ENCODE measurements at regions not wholly inside any gene's neighbourhood (a gene's known extent, or its start where the extent isn't known, plus 50 kb on each side); places are given as distances from the start of the nearest gene placed in this dataset.
"Not testable (repeated sequence)": the region's sequence is repeated elsewhere in the genome, so short reads cannot be mapped to it uniquely, and the experiment has no call there.

DNA sequence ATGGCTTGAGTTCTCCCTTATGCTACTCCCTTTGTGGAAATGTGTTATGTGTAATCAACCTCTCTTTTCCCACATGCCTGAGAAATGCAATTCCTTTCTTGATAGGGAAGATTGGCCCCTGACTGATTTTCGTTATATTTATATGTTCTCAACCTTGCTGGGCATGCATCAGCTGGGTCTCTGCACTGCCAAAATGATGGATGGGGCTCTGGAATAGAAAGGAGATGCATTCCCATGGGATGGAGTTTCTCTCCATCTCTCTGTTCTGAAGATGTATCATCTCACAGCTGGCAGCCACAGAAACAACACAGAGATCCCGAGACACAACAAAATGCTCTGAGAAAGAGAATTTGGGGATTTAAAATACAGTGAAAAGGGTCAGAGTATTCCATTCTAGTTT, 327.7 kb upstream of the LMCD1 start:
- no peak overlapping the region for H3K9ac ChIP-seq (ENCODE audit: low read depth in 1 of 2, low read length in 2 of 2)
- H3K27me3 ChIP-seq (ENCODE audit: control insufficient read depth in 2 of 2, insufficient read depth in 2 of 2, low read length in 2 of 2): no peaks in the 10 kb centered on the region
- H3K4me1 ChIP-seq (ENCODE audit: control insufficient read depth in 2 of 2, insufficient read depth in 2 of 2, low read length in 2 of 2): no peaks in the 10 kb centered on the region
- H3K36me3 ChIP-seq (ENCODE audit: control insufficient read depth in 2 of 2, insufficient read depth in 2 of 2, low read length in 2 of 2): no peaks in the 10 kb centered on the region
- no peak overlapping the region for H3K4me3 ChIP-seq (ENCODE audit: low read length in 2 of 2)
- H3K9me3 ChIP-seq (ENCODE audit: control insufficient read depth in 2 of 2, low read length in 2 of 2): no peaks in the 10 kb centered on the region
- H3K27ac ChIP-seq (ENCODE audit: low read depth in 2 of 2, low read length in 2 of 2): no peak overlapping the region

DNA sequence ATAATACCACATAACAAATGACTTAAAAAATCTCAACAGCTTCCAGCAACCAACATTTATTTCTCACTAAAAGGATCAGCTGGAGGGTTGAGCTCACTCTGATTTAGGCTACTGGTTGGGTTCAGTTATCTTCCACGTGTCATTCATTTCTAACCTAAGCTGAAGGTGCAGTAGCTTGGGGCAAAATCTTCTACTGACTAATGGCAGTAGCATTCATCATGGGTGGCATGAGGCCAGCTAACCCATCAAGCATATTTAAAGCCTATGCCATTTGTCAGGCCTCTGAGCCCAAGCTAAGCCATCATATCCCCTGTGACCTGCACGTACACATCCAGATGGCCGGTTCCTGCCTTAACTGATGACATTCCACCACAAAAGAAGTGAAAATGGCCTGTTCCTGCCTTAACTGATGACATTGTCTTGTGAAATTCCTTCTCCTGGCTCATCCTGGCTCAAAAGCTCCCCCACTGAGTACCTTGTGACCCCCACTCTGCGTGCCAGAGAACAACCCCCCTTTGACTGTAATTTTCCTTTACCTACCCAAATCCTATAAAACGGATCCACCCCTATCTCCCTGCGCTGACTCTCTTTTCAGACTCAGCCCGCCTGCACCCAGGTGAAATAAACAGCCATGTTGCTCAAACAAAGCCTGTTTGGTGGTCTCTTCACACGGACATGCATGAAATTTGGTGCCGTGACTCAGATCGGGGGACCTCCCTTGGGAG, 324.7 kb upstream of the LMCD1 start:
- not testable (repeated sequence) for H3K36me3 ChIP-seq (ENCODE audit: control insufficient read depth in 2 of 2, insufficient read depth in 2 of 2, low read length in 2 of 2); H3K9ac ChIP-seq (ENCODE audit: low read depth in 1 of 2, low read length in 2 of 2); H3K27ac ChIP-seq (ENCODE audit: low read depth in 2 of 2, low read length in 2 of 2); H3K27me3 ChIP-seq (ENCODE audit: control insufficient read depth in 2 of 2, insufficient read depth in 2 of 2, low read length in 2 of 2); H3K4me3 ChIP-seq (ENCODE audit: low read length in 2 of 2); H3K9me3 ChIP-seq (ENCODE audit: control insufficient read depth in 2 of 2, low read length in 2 of 2); H3K4me1 ChIP-seq (ENCODE audit: control insufficient read depth in 2 of 2, insufficient read depth in 2 of 2, low read length in 2 of 2)

DNA sequence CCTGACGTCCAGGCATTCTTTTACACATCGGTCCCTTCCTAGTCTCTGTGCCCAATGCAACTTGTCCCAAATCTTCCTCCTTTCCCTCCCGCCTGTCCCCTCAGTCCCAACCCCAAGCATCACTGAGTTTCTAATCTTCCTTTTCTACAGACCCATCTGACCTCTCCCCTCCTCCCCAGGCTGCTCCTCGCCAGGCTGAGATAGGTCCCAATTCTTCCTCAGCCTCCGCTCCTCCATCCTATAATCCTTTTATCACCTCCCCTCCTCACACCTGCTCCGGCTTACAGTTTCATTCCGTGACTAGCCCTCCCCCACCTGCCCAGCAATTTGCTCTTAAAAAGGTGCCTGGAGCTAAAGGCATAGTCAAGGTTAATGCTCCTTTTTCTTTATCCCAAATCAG, 323.1 kb upstream of the LMCD1 start:
- H3K4me3 ChIP-seq (ENCODE audit: low read length in 2 of 2); H3K4me1 ChIP-seq (ENCODE audit: control insufficient read depth in 2 of 2, insufficient read depth in 2 of 2, low read length in 2 of 2); H3K9me3 ChIP-seq (ENCODE audit: control insufficient read depth in 2 of 2, low read length in 2 of 2); H3K36me3 ChIP-seq (ENCODE audit: control insufficient read depth in 2 of 2, insufficient read depth in 2 of 2, low read length in 2 of 2); H3K27me3 ChIP-seq (ENCODE audit: control insufficient read depth in 2 of 2, insufficient read depth in 2 of 2, low read length in 2 of 2); H3K27ac ChIP-seq (ENCODE audit: low read depth in 2 of 2, low read length in 2 of 2); H3K9ac ChIP-seq (ENCODE audit: low read depth in 1 of 2, low read length in 2 of 2): not testable (repeated sequence)

DNA sequence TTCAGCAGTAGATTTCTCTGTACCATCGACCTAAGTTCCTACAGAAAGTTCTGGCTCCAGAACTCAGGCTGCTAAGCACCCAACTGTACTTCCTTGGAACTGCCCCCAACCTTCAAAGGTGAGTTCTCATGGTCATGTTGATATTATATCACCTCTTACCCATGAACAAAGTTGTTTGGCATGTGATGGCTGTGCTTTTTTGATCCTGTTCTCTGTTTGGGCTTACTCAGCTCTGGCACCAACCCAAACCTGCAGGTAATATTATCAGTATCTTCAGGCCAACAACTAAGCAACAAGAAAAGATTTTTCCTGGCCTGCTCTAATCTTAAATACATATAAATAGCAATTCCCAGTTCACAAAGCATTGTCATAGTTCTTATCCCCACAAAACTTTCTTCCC, 318.7 kb upstream of the LMCD1 start:
- Histone ChIP-seq H3K4me3 (ENCODE audit: low read length in 2 of 2) (no peak overlapping the region), H3K9ac (ENCODE audit: low read depth in 1 of 2, low read length in 2 of 2) (no peak overlapping the region), H3K4me1 (ENCODE audit: control insufficient read depth in 2 of 2, insufficient read depth in 2 of 2, low read length in 2 of 2) (no peaks in the 10 kb centered on the region)

DNA sequence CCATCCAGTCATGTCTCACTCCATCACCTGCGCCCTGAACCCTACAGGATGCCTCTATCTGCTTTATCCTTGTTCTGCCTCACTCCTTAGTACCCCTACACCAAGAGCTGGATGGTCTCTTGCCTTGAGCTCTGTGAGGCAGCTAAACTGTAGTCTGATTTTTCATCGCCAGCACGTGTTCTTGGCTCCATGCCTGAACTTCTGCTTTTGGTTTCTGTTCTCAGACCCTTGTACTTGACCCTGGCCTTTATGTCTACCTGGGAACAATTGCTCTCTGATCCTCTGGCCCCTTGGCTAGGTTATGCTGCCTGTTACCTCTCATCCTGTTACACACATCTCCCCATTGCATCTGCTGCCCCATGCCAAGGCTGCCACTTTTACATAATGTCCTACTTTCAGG, 318.0 kb upstream of the LMCD1 start:
- H3K9me3 ChIP-seq (ENCODE audit: control insufficient read depth in 2 of 2, low read length in 2 of 2): no peaks in the 10 kb centered on the region
- no peak overlapping the region for H3K27ac ChIP-seq (ENCODE audit: low read depth in 2 of 2, low read length in 2 of 2)
- H3K4me3 ChIP-seq (ENCODE audit: low read length in 2 of 2): no peak overlapping the region
- no peaks in the 10 kb centered on the region for H3K4me1 ChIP-seq (ENCODE audit: control insufficient read depth in 2 of 2, insufficient read depth in 2 of 2, low read length in 2 of 2)
- no peak overlapping the region for H3K9ac ChIP-seq (ENCODE audit: low read depth in 1 of 2, low read length in 2 of 2)
- H3K27me3 ChIP-seq (ENCODE audit: control insufficient read depth in 2 of 2, insufficient read depth in 2 of 2, low read length in 2 of 2): no peaks in the 10 kb centered on the region
- no peaks in the 10 kb centered on the region for H3K36me3 ChIP-seq (ENCODE audit: control insufficient read depth in 2 of 2, insufficient read depth in 2 of 2, low read length in 2 of 2)

More for the DNA sequence above, 318.7 kb upstream of the LMCD1 start:
- no peak overlapping the region for H3K27ac ChIP-seq (ENCODE audit: low read depth in 2 of 2, low read length in 2 of 2)
- H3K27me3 ChIP-seq (ENCODE audit: control insufficient read depth in 2 of 2, insufficient read depth in 2 of 2, low read length in 2 of 2): no peaks in the 10 kb centered on the region
- no peaks in the 10 kb centered on the region for H3K9me3 ChIP-seq (ENCODE audit: control insufficient read depth in 2 of 2, low read length in 2 of 2)
- no peaks in the 10 kb centered on the region for H3K36me3 ChIP-seq (ENCODE audit: control insufficient read depth in 2 of 2, insufficient read depth in 2 of 2, low read length in 2 of 2)

DNA sequence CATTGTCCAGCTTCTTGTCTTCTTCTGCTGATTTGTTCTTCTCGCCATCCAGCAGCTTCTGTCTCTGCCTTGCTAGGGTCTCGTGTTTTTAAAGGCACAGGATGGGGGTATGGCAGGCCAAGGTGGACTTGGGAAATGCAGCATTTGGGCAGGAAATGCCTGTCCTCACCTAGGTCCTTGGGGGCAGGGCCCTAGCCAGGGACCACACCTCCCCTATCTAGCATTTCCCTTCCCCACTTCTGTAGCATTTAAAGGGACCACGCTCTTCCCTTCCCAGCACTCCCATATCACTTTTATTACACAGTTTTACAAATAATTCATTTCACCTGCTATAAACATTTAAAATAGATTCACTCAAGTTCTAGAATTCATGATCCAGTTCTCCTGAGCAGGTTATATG, 315.4 kb upstream of the LMCD1 start:
- Histone ChIP-seq H3K4me3 (ENCODE audit: low read length in 2 of 2) (no peak overlapping the region), H3K27me3 (ENCODE audit: control insufficient read depth in 2 of 2, insufficient read depth in 2 of 2, low read length in 2 of 2) (no peaks in the 10 kb centered on the region), H3K4me1 (ENCODE audit: control insufficient read depth in 2 of 2, insufficient read depth in 2 of 2, low read length in 2 of 2) (no peaks in the 10 kb centered on the region), H3K9ac (ENCODE audit: low read depth in 1 of 2, low read length in 2 of 2) (no peak overlapping the region), H3K9me3 (ENCODE audit: control insufficient read depth in 2 of 2, low read length in 2 of 2) (no peaks in the 10 kb centered on the region), H3K27ac (ENCODE audit: low read depth in 2 of 2, low read length in 2 of 2) (no peak overlapping the region), H3K36me3 (ENCODE audit: control insufficient read depth in 2 of 2, insufficient read depth in 2 of 2, low read length in 2 of 2) (no peaks in the 10 kb centered on the region)

DNA sequence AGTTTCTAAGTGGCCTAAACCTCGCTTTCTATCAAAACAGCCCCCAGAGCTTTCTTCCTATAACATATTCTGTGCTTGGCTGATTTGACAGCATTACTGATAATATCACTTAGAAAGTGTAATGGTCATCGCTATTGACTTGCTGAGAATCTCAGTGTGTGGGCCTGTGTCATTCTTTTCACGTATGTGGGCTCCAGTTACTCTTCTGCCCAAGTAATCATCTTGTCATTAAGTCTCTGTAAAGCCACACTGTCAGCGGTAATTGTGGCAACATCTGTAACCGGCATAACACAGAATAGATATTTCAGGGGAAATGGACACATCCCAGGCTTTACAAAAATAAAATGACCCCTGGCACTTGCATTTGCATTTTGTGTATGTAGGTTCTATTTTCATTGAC, 313.6 kb upstream of the LMCD1 start:
- Histone ChIP-seq H3K27ac (ENCODE audit: low read depth in 2 of 2, low read length in 2 of 2) (no peak overlapping the region), H3K9me3 (ENCODE audit: control insufficient read depth in 2 of 2, low read length in 2 of 2) (no peaks in the 10 kb centered on the region), H3K9ac (ENCODE audit: low read depth in 1 of 2, low read length in 2 of 2) (no peak overlapping the region), H3K27me3 (ENCODE audit: control insufficient read depth in 2 of 2, insufficient read depth in 2 of 2, low read length in 2 of 2) (no peaks in the 10 kb centered on the region), H3K36me3 (ENCODE audit: control insufficient read depth in 2 of 2, insufficient read depth in 2 of 2, low read length in 2 of 2) (no peaks in the 10 kb centered on the region), H3K4me1 (ENCODE audit: control insufficient read depth in 2 of 2, insufficient read depth in 2 of 2, low read length in 2 of 2) (no peaks in the 10 kb centered on the region), H3K4me3 (ENCODE audit: low read length in 2 of 2) (no peak overlapping the region)

DNA sequence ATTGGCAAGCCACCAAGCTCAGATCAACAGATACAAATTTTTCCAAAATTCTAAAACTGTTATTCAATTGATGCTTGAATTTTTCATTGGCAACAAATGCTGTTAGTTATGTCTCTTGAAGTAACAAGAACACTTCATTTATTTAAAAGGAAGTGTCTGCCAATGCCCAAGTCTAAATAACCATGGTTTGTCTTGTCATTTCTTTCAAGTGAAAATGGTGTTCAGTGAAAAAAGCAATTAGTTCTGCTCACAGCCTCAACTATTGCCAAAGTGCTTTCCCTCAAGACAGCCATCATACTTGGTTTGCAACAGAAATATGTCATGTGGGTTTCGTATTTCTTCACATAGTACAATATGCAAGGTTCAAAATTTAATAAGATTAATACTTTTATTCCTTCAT, 312.6 kb upstream of the LMCD1 start:
- Histone ChIP-seq H3K9me3 (ENCODE audit: control insufficient read depth in 2 of 2, low read length in 2 of 2) (no peaks in the 10 kb centered on the region), H3K27ac (ENCODE audit: low read depth in 2 of 2, low read length in 2 of 2) (no peak overlapping the region), H3K27me3 (ENCODE audit: control insufficient read depth in 2 of 2, insufficient read depth in 2 of 2, low read length in 2 of 2) (no peaks in the 10 kb centered on the region), H3K36me3 (ENCODE audit: control insufficient read depth in 2 of 2, insufficient read depth in 2 of 2, low read length in 2 of 2) (no peaks in the 10 kb centered on the region), H3K4me3 (ENCODE audit: low read length in 2 of 2) (no peak overlapping the region), H3K9ac (ENCODE audit: low read depth in 1 of 2, low read length in 2 of 2) (no peak overlapping the region), H3K4me1 (ENCODE audit: control insufficient read depth in 2 of 2, insufficient read depth in 2 of 2, low read length in 2 of 2) (no peaks in the 10 kb centered on the region)

DNA sequence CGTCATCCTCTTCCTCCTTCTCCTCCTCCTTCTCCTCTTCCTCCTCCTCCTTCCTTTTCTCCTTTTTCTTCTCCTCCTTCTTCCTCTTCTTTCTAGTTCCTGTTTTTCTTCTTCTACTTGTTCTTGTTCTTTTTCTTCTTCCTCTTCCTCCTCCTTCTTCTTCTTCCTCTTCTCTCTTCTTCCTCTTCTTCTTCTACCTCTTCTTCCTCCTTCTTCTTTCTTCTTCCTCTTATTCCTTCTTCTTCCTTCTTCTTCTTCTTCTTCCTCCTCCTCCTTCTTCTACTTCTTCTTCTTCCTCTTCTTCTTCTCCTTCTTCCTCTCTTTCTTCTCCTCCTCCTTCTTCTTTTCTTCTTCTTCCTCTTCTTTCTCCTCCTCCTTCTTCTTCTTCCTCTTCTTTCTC, 310.2 kb upstream of the LMCD1 start:
- Histone ChIP-seq H3K27ac (ENCODE audit: low read depth in 2 of 2, low read length in 2 of 2) (no peak overlapping the region), H3K36me3 (ENCODE audit: control insufficient read depth in 2 of 2, insufficient read depth in 2 of 2, low read length in 2 of 2) (no peaks in the 10 kb centered on the region), H3K4me3 (ENCODE audit: low read length in 2 of 2) (no peak overlapping the region), H3K9ac (ENCODE audit: low read depth in 1 of 2, low read length in 2 of 2) (no peak overlapping the region), H3K9me3 (ENCODE audit: control insufficient read depth in 2 of 2, low read length in 2 of 2) (no peaks in the 10 kb centered on the region), H3K4me1 (ENCODE audit: control insufficient read depth in 2 of 2, insufficient read depth in 2 of 2, low read length in 2 of 2) (no peaks in the 10 kb centered on the region), H3K27me3 (ENCODE audit: control insufficient read depth in 2 of 2, insufficient read depth in 2 of 2, low read length in 2 of 2) (no peaks in the 10 kb centered on the region)

DNA sequence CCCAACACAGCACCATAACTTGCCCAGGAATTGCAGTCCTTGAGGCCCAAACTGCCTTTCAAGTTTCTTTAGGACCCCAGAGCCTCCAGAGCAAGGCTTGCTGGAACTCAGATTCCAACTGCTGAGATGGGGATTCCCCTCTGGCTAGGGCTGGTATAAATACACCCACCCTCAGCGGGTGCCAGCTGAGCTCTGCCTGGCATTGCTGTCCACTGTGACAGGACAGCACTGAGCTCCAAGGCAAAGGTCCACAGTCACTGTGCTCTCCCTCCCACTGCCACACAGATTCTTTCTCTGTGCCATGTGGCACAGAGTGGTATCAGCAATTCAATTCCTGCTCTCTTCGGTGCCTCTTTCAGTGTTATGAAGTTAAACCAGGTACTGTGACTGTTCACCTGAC, 304.2 kb upstream of the LMCD1 start:
- H3K4me3 ChIP-seq (ENCODE audit: low read length in 2 of 2): no peak overlapping the region
- H3K4me1 ChIP-seq (ENCODE audit: control insufficient read depth in 2 of 2, insufficient read depth in 2 of 2, low read length in 2 of 2): no peaks in the 10 kb centered on the region
- H3K27ac ChIP-seq (ENCODE audit: low read depth in 2 of 2, low read length in 2 of 2): no peak overlapping the region
- H3K27me3 ChIP-seq (ENCODE audit: control insufficient read depth in 2 of 2, insufficient read depth in 2 of 2, low read length in 2 of 2): no peaks in the 10 kb centered on the region
- no peaks in the 10 kb centered on the region for H3K9me3 ChIP-seq (ENCODE audit: control insufficient read depth in 2 of 2, low read length in 2 of 2)
- no peak overlapping the region for H3K9ac ChIP-seq (ENCODE audit: low read depth in 1 of 2, low read length in 2 of 2)
- H3K36me3 ChIP-seq (ENCODE audit: control insufficient read depth in 2 of 2, insufficient read depth in 2 of 2, low read length in 2 of 2): no peaks in the 10 kb centered on the region

DNA sequence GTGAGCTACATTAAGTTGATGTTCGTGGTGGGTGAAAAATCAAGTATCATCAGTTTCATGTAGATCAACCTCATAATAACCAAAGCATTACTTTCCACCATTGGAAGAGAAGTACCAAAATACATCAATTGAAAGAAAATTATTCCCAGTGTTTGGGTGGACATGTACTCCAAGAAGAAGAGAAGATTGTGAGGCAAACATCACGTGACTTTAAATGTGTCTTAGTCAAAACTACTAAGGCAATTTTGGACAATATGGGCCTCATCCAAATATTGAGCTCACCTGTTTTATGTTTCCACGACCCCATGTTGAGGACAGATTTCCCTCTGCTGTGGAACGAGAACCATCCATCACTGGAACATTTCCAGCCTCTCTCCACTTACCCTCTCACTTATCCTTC, 303.0 kb upstream of the LMCD1 start:
- H3K27ac ChIP-seq (ENCODE audit: low read depth in 2 of 2, low read length in 2 of 2): no peak overlapping the region
- no peaks in the 10 kb centered on the region for H3K36me3 ChIP-seq (ENCODE audit: control insufficient read depth in 2 of 2, insufficient read depth in 2 of 2, low read length in 2 of 2)
- H3K4me1 ChIP-seq (ENCODE audit: control insufficient read depth in 2 of 2, insufficient read depth in 2 of 2, low read length in 2 of 2): no peaks in the 10 kb centered on the region
- H3K4me3 ChIP-seq (ENCODE audit: low read length in 2 of 2): no peak overlapping the region
- H3K9me3 ChIP-seq (ENCODE audit: control insufficient read depth in 2 of 2, low read length in 2 of 2): no peaks in the 10 kb centered on the region
- H3K9ac ChIP-seq (ENCODE audit: low read depth in 1 of 2, low read length in 2 of 2): no peak overlapping the region
- H3K27me3 ChIP-seq (ENCODE audit: control insufficient read depth in 2 of 2, insufficient read depth in 2 of 2, low read length in 2 of 2): no peaks in the 10 kb centered on the region

Measured in mucosa of rectum (tissue), 2 donors.